Right ventricle myocardium inferior (tissue), 1 donor: ENCODE measurements at regions not wholly inside any gene's neighbourhood (a gene's known extent, or its start where the extent isn't known, plus 50 kb on each side); places are given as distances from the start of the nearest gene placed in this dataset.
A peak's percentile ranks its signal among the peaks of the same experiment; 100 is the strongest.

Experiments used
- ATAC-seq: fragments of 200-7000 bp; cut with Tn5 transposase; one replicate; pipeline ENCODE4 v1.9.1; 2020; ENCODE audit warnings: mild to moderate bottlenecking, moderate library complexity
- DNase-seq: peaks from one replicate; pipeline ENCODE4 v3.0.0; 2021; ENCODE audit errors: missing footprints
- intact Hi-C: fragments of 100-400 bp; cut with DNase I; formaldehyde crosslinking; loops from one replicate; pipeline ENCODE4 v1.11.0; 2022
- donor health status: DM: no; HTN: yes; CAD: no; lungs with severe emphysema.

DNA sequence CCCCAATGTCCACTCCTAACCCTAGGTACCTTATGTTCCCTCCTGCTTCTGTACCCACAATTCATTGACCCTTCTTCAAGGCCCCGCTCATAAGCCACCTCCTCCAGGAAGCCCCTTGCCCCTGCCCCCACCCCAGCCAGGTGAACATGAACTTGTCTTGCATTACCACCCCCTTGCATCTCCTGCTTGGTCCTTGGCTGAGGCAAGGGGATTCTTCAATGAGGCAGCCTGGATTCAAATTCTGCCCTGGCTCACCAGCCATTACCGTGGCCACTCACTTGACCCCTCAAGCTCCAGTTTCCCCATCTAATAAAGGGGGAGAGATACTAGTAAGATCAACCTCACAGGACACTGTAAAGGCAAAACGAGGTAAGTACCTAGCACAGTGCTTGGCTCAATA, 193.1 kb downstream of the DICER1 start:
- DNase-seq (no peak), ATAC-seq (no peak)
- intact Hi-C loops, result no loop called here

DNA sequence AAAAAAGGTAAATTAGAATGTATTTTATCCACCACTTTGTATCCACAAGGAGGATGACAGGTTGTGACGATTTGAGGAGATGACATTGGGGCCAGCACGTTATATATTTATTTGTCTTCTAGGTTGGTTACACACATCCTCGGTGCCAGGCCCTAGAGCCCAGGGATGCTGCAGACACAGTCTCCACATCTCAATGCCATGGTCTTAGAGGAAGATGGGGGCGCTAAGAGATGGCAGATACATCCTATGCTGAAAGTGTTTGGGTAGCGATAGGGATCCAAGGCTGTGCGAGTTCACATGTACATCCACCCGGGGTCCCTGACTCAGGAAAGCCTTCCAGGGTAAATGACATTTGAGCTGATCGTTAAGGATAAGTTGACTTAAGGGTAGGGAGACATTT, 193.1 kb upstream of the GSC start:
- ATAC-seq, result no peak
- no peak for DNase-seq
- intact Hi-C loops, result no loop called here

DNA sequence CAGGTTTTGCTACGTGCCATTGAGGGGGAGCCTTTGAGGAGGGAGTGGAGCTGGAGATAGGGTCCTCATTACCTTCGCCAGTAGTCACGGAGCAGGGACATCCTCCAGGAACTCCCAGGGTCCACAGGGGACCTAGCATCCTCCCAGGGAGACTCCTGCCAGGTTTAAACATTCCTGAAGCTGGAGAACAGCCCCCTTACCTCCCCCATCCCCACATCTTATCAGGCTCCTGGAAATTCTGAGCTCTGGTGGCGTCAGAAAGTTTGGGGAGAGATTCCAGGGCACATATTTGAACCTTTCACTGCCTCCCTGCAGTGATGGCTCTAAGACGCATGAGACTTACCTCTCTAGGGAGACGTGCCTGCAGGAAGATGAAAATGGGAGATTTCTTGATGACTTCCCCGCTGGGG, 192.3 kb upstream of the GSC start:
- no peak for ATAC-seq
- intact Hi-C loops, result no loop called here
- no peak for DNase-seq

DNA sequence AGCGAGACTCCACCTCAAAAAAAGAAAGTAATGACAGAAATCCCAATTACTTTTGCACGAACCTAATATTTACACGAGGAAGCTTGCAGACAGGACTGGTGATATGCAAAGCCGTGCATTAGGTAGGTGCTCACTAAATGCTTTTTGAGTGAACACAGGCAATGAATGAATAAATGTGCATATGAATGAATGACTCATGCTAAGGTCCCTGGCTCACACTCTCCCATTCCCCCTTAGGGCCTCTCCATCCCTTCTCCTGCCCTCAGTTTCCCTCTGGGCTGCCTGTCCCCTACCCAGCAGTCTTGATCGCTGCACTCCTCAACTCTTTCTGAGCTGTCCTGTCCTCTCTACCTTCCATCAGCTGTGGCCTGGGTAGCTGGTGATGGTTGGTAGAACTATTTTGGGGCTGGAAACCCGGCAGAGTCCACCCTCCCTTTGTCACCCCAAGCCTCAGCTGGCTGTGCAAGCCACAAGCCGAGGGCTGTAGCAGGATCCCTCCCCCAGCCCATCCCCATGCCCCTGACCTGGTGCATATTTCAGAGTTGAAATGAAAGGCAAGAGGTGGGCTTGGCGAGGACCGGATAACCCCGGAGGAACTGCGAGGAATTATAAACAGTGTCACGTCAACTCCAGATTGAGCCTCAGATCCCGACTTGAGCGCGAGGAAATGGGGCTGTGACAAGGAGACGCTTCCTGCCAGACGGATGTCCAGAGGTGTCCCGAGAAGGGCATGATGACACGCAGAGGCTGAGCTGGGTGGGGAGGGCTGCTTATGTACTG, 191.7 kb upstream of the GSC start:
- intact Hi-C loops, result no loop called here
- no peak for DNase-seq
- ATAC-seq, result no peak

DNA sequence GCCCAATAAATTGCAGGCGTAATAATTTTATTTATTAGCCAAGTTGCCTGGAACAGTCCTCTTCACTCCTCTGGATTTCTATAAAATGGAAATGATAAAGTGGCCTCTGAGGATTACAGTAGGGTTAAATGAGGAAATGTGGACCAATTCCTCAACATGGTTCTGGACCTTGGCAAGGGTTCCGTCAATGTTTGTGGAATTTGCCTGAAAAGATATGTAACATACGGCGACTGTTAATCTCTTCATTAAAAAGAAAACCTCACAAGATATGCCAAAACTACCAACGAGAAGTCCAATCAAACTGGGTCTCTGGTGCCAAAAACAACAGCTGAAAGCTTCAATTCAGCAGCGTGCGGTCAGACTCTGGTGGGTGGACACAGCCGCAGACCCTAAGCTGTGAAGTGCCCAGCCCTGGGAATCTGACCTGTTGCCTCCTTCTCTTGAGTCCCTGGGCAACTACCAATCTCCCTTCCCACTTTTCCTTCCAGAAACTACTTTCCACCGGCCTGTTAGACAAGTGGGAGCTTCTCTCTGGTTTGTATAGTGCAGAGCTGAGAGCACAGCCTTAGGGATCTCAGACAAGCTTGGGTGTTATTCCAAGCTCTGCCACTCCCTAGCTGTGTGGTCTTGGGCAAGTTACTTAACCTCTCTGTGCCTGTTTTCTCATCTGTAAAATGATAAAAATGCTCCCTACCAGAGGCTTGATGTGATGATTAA, 190.5 kb upstream of the GSC start:
- ATAC-seq (peak; percentile 32), DNase-seq (no peak)
- intact Hi-C loops, result no loop called here

DNA sequence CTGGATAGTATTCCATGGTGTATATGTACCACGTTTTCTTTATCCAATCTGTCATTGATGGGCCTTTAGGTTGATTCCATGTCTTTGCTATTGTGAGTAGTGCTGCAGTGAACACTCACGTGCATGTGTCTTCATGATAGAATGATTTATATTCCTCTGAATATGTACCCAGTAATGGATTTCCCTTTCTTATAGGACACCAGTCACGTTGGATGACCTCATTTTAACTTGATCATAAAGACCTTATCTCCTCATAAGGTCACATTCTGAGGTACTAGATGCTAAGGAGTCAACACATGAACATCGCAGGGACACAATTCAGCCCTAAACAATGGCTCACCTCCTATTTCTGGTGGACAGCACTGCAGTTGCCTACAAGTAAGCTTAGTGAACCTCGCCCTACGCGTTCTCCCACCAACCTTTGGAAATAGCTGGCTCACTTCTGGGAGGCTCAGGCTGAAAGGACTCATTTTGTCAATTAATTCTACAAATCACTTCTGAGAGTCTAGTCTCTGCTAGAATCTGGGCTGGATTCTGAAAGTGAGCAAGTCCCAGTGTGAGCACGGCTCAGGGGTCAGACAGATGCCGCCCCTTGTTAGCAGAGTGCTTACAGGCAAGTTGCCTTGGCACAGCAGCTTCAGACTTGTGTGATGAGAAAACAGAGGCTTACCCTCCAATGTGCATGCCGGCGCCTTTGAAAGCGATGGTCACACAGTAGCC, 183.8 kb upstream of the GSC start:
- ATAC-seq, result no peak
- intact Hi-C loops, result no loop called here
- DNase-seq, result no peak

DNA sequence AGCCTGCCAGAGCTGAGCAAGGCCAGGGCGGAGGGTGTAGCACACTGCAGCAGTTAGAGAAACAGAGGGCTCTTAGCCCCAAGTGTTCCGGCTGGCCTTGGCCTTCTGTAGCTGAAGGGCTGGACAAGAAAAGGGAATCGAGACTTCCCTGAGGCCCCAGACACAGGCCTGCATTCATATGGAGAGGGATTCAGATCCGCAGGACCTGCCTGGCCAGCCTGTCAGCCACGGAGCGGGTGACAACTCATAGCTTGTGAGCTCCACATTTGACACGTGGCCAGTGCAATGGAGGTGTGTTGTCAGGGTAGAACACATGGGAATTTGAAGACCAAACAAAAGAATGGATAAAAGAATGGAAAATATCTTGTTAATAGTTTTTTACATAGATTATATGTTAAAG, 182.2 kb upstream of the GSC start:
- no peak for ATAC-seq

DNA sequence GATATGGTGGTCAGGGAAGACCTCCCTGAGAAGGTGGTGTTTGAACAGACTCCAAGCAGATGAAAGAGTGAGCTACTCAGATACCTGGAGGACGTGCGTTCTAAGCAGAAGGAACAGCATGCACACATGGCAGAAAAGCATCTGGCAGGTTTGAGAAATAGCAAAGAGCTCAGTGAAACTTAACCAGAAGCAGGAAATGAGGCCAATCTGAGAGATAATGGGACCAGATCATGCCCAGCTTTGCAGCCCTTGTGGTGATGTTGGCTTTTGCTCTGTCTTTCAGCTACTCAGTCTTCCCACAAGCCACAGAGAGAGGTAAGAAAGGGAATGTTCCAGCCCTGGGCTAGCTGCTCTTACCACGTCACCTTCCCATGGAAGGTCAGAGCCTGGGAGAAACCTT, 176.3 kb upstream of the GSC start:
- no peak for ATAC-seq
- no peak for DNase-seq
- intact Hi-C loops, result no loop called here

More for the DNA sequence above, 182.2 kb upstream of the GSC start:
- DNase-seq, result no peak
- intact Hi-C loops, result no loop called here

DNA sequence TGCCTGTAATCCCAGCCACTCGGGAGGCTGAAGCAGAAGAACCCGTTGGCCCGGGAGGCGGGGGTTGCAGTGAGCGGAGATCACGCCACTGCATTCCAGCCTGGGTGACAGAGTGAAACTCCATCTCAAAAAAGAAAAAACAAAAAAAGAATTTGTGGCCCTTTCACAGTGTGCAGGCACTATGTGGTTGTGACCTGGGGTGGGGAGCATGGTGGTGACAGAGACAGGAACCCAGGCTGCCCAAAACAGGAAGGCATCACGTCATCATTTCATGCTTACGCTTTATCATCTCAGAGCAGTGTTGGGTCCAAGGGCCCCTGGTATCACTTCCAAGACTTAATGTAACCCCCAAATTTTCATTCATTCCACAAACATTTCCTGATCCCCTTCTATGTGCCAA, 175.7 kb upstream of the GSC start:
- DNase-seq (no peak), ATAC-seq (no peak)
- intact Hi-C loops, result no loop called here

DNA sequence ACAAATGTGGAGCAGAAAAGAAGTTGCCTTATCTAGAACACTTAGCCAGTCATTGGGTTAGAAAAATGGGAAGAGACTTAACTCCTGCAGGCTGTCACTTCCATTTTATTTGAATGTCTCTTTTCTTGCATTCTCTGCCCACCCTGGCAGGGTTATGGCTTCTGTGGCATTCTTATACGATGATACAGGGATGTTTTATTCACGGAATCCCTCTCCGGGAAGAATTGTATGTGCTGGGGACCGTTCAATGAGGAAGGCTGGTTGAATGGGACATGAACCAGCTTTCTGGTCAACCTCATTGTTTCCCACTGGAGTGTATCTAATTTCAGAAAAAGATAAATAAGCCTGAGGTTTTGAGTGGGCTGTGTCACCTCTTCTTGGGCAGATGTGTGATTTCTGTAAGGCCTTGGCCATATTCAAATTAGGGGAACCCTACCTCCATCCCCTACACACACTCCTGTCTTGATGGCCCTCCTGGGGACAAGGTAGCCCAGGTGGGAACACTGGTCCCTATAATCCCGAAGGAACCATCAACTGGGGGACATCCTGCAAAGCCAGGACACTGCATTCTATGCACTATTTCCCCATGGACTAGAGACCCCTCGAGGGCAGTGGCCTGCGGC, 174.8 kb upstream of the GSC start:
- no peak for DNase-seq

DNA sequence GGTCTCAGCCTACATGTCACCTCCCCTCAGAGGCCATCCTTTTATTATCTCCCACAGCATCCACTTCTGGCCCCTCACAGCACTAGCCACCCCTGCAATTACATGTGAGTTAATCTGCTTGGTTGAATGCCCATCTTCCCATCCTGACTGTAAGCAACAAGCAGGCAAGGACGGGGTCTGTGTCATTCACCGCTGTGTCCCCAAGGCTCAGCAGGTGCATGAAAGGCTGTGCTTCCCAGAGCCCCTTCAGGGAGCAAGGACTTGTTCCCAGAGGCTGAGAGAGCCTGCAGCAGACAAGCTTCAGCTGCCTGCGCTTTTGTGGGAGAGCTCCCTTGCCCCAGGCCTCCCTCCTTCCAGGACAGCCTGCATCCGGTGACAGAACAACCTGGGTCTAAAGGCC, 172.7 kb upstream of the GSC start:
- intact Hi-C loops, result no loop called here
- DNase-seq (no peak), ATAC-seq (no peak)

More for the DNA sequence above, 174.8 kb upstream of the GSC start:
- ATAC-seq, result no peak
- intact Hi-C loops, result no loop called here

DNA sequence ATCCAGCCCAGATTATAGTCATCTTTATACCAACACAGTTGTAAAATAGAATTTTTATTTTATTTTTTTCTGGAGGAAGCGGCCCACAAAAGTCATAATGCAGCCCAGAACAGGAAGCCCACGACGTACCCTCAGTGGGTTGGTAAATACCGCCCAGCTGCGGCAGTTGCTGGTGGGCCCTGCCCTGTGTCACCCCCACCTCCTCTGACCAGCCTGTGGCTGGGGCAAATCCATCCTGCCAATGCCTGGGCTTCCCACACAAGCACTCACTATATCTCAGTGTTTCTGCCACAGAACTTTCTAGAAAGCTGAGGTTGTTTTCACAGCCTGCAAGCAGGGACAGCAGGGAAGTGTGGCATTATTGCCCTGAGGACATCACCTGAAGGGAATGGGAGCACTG, 171.4 kb upstream of the GSC start:
- ATAC-seq (no peak), DNase-seq (no peak)
- intact Hi-C loops, result no loop called here

DNA sequence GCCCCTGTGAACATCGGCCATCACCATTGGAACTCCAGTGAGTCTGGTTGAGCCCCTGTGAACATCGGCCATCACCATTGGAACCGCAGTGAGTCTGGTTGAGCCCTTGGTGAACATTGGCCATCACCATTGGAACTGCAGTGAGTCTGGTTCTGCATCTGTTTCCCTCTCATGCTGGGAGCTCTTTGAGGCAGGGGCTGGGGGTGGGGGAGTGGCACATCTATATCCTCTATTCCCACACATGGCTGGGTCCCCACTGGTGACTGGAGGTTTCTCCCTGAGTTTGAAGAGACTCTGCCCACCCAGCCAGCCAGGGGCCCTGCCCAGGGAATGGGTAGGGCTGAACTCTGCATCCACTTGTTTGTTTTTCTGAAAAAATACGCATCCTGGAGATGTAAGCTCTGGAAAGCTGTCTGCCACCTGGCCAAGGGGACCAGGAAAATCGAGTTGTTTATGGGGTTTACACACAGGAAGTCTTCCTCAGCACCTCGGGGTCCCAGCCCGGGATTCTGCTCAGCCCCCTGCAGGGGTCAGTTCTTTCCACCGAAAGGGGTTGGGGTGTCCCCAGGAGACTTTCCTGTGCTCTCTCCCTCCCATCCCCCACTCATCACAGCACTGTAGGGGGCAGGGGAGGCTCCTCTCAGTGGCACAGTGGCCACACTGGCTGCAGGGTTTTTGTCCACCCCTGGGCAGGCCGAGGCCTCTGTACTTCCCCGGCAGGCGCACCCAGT, 170.5 kb upstream of the GSC start:
- DNase-seq (no peak), ATAC-seq (no peak)
- intact Hi-C loops, result no loop called here

DNA sequence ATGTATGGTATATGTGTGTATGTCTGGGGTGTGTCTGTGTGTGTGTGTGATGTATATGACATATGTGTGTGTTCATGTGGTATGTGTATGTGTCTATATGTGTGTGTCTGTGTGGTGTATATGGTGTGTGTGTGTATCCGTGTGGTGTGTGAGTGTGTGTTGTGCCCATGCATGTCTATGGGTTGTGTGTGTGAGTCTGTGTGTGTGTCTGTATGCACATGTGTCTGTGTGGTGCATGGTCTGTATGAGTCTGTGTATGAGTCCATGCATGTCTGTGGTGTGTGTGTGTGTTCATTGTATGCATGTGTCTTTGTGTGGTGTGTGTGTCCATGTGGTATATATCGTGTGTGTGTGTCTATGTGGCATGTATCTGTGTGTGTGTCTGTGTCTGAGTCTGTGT, 168.1 kb upstream of the GSC start:
- DNase-seq, result no peak

DNA sequence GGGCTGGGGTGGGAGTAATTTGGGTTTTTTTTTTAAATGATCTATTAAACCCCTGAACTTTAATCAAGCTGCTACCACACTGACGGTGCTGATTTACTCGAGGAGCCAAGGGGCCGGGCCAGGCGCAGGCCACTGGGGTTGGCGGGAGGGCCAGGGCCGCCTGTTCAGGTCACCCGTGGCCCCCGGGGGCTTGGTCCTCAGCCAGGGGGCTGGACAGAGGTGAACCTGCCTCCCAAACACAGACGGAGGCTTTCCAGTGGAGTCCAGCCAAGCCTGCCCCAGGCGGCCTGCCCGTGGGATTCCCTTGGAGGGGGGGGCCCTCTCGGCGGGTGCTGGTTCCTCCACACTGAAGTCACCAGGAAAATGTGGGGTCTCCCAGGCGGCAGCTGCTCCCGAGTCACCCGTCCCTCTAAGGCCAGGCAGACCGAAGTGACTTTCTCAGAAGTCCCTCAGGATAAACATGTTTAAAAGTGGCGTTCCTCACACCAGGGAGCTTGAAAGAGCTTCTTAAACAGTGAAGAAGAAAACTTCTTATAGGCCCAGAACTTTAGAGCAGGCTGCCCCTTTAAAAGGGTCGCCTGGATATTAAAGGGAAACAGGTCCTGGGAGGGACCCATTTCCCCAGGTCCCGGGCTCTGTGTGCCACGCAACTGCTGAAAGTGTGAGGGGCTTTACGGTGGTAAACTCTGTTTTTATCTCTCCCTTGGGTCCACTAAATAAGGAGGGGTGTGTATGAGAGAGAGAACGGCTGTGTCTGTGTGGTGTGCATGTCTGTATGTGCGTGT, 167.2 kb upstream of the GSC start:
- intact Hi-C loops, result no loop called here

More for the DNA sequence above, 168.1 kb upstream of the GSC start:
- intact Hi-C loops, result no loop called here
- no peak for ATAC-seq

DNA sequence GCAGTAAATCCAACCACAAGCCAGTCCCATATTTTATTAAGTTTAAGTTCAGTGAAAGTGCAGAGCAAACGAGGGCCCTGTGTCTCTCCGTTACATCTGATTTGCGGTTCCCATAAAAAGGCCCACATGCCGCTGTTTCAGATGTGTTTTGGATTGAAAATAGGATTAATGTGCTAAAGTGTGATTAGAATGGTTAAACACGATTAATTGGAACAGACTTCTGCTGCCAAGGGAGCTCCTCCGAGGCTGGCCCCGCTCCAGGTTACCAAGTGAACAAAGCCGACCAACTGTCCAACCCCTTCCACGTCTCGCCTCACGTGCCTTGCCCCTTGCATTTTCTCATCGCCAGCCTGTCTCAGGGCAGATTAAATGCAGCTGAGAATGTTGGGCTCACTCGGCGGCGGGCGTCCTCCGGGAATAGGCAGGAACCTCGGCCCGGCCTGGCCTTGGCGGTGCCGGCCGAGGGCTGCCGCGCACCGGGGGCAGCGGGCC, 166.5 kb upstream of the GSC start:
- peak; percentile 84 for ATAC-seq
- intact Hi-C loops, result no loop called here
- peak; percentile 73 for DNase-seq

More for the DNA sequence above, 167.2 kb upstream of the GSC start:
- DNase-seq, result no peak
- ATAC-seq, result peak; percentile 51

DNA sequence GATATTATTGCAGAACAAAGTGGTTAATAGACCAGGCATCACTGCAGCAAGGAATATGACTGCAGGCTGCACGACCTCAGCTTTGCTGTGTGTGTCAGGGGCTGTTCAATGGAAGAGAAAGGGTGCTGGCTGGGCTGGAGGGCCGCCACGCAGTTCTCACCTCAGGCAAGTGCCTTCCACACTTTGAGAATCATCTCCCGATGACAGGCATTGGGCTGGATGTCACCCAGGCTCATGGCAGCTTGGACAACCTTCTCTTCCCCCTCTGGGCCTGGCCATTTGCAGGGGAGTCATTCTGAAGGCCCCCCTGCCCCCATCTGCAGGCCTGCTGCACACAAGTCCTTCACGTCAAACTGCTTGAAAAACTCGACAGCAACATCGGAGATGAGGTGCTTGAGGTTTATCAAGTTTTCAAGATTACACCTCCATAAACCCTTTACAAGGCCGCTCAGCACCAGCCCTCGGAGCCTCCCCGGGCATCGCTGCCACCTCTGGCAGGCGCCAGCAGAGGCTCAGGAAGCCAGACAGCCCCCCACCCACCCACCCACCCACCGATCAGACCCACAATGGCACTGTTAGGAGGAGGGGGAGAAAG, 165.9 kb upstream of the GSC start:
- intact Hi-C loops, result no loop called here
- no peak for DNase-seq

More for the DNA sequence above, 165.9 kb upstream of the GSC start:
- ATAC-seq, result no peak
